Activated T-helper 1 cell treated with Interleukin-2 at 50 U/mL for 16 hours (primary cell): ENCODE measurements at regions not wholly inside any gene's neighbourhood (a gene's known extent, or its start where the extent isn't known, plus 50 kb on each side); places are given as distances from the start of the nearest gene placed in this dataset.

Experiments used
- DNase-seq: peaks from one replicate; pipeline ENCODE4 v3.0.0-alpha.2; 2020; ENCODE audit warnings: low read depth

- DNase-seq, result no peak
Measured at GRCh38 chr9:126248680-126249079, 77.9 kb upstream of the MVB12B start.

GRCh38 chr9:126261584-126262356, 64.9 kb upstream of the MVB12B start:
- no peak for DNase-seq

DNA sequence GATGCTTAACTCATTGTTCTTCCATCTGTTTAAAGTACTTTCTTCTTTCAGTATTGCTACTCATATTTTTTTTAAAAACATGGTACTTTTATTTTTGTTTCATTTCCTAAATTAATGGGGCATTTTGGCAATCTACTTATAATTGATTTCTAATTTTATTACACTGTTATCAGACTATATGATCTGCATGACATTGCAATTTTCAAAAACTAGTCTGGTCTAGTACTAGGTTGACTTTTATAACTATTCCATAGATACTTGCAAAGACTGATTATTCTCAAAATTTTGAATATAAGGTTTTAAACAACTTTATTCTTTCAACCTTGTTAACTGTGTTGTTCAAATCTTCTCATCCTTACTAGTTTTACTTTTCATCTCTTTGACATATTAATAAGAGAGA, 63.9 kb upstream of the MVB12B start:
- DNase-seq, result no peak

DNA sequence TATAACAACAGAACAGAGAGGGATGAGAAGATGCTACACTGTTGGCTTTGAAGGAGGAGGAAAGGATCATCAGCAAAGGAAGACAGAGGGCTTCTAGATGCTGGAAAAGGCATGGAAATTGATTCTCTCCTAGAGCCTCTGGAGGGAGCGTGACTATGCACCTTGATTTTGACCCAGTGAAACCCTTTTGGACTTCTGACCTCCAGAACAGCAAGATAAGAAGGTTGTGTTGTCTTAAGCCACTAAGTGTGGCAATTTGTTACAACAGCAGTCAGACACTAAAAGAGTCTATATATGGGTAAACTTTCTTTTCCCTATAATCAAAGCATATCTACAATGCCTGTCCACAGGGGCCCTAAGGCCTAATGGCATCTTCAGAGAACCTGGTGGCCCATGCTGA, 56.1 kb upstream of the MVB12B start:
- DNase-seq, result no peak

DNA sequence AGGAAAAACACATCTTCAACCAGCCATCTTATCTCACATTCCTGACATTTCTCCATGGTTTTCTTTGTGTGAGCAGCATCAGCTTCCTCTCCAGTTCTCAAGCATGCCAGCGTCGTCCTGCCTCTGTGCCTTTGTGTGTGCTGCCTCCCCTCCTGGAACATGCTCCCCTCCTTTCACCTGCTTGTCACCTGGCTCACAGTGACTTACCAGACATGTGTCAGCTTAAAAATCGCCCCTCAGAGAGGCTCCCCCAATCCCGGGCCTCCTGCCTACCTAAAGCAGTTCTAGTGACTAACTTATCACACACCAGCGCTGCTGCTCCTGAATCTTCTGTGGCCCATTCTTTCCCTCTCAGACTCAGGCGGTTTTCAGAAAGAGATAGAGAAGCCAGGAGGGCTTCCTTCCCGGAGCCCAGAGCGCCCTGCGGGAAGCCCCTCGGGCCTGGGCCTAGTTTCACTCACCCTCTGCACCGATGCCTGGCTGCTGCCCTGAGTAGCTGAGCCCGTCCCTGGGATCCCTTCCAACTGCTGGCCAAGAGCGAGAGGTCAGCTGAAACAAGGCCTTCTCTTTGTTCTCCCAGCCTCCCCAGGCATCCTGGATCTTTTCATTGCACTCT, 51.1 kb upstream of the MVB12B start:
- DNase-seq, result no peak

- DNase-seq, result no peak
Measured at GRCh38 chr9:126276056-126276728, 50.4 kb upstream of the MVB12B start.
